ENCODE measurements at regions not wholly inside any gene's neighbourhood (a gene's known extent, or its start where the extent isn't known, plus 50 kb on each side); places are given as distances from the start of the nearest gene placed in this dataset.
"Not testable (repeated sequence)": the region's sequence is repeated elsewhere in the genome, so short reads cannot be mapped to it uniquely, and the experiment has no call there.

DNA sequence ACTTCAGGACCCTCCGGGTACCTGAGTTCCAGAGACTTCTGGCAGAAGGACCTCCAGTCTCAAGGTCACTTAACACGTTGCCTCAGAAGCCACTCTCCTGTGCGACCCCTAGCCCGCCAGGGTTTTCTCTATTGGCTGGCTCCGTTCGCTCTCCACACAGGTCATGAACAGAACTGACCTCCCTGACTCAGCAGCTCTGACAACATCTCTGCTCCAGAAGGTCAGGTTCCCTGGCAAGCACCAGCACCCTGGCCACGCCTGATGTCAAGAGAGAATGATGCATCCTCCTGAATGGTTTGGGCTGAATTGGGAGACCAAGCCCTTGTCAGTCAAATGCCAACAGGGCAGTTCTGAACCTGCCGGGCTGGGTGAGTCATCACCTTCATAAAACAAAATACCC lies 84.3 kb upstream of the TMEM45B start:
- DNase-seq = no peak

GRCh38 chr11:129732941-129733340 lies 82.7 kb upstream of the TMEM45B start:
- no peak for DNase-seq

GRCh38 chr11:129733384-129733783 lies 82.3 kb upstream of the TMEM45B start:
- no peak for DNase-seq

DNA sequence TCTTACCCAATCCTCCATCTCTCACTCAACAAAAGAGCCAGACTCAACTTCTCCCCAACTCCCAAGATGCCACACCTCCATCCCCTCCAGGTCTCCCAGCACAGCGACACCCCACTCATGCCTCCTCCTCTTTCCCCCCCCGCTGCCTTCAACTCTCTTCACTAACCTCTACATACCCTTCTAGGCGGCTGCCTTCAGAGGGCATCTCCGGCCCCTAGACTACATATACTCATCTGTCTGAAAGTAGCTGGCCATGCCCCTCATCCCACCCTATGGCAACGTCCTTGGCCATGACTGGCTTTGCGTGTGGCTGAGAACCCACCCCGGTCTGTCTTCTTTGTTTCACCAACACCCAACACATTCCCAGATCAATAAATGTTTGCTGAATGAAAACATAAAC lies 81.7 kb upstream of the TMEM45B start:
- DNase-seq = no peak

DNA sequence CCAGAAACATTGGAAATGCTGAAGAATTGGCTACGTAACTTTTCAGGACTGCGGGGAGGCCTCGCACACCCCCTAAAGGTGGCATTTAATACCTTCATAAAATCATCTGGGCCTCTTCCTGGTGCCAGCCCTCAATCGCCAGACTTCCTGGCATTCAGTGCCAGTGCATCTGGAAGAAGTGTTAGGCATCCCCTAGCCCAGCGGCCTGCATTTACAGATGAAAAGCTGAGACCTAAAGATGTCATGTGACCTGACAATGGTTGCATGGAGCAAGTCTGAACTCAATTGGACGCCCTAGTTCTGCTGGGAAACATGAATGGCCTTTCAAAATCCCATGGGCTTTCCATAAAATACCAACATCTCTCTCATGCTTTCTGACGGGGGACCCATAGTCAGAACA lies 81.0 kb upstream of the TMEM45B start:
- no peak for DNase-seq

DNA sequence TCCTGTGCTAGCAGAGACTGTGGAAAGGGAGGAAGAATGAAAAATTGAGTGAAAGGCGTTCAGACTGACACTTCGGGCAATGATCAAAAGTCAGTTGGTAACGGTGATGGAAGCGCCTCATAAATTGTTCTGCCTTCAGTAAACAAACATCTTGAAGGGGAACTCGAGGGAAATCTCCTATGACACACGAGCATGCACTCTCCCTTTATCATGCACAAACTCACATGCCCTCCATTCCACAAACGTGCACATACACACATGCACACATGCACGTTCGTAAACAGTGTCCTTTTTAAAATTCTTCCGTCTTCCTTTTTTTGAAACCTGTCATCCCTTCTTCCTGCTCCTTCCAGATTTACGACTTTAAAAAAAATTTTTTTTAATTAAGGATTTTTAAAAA lies 77.8 kb upstream of the TMEM45B start:
- DNase-seq = no peak

GRCh38 chr11:129738242-129738641 lies 77.4 kb upstream of the TMEM45B start:
- no peak for DNase-seq

DNA sequence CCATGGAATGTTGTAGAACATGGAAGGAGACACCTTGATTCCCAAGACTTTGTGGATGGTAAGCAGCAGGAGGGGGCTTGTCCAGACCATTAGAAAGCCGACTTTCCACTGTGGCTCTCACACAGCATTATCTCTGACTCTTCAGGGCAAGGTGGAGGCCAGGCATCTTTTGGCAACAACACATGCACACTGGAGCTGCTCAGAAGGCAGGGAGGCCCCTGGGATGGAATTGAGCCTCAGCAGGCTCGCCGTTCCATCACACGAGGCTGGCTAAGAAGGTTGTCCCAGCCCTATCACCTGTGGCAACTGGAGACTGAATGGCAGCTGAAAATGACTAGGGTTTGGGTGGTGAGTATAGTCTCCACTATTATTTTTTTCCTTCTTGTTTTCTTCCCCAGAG lies 76.3 kb upstream of the TMEM45B start:
- no peak for DNase-seq

GRCh38 chr11:129740125-129740719 lies 75.4 kb upstream of the TMEM45B start:
- no peak for DNase-seq

GRCh38 chr11:129743112-129743815 lies 72.4 kb upstream of the TMEM45B start:
- no peak for DNase-seq

GRCh38 chr11:129747071-129747470 lies 68.6 kb upstream of the TMEM45B start:
- no peak for DNase-seq

DNA sequence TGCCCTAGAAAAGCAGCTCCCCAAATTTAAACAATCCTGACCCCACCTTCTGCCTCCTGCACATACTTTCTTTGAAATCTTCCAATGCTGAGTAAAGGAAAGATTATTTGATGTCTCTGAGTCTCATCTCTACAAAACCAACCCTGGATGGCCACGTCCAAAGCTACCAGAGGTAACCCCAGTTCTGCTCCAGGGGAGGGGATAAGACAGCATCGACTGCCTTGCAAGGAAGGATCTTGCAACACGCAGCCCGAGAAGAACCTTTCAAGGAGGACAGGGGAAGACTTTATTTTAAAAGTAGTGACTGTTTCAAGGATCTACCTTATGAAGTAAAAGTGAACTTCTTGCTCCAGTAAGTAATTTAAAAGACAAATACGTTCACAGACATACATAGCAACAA lies 66.5 kb upstream of the TMEM45B start:
- DNase-seq = no peak

- peak; percentile 68 for DNase-seq
Measured at GRCh38 chr11:129750343-129751292, 65.0 kb upstream of the TMEM45B start.

DNA sequence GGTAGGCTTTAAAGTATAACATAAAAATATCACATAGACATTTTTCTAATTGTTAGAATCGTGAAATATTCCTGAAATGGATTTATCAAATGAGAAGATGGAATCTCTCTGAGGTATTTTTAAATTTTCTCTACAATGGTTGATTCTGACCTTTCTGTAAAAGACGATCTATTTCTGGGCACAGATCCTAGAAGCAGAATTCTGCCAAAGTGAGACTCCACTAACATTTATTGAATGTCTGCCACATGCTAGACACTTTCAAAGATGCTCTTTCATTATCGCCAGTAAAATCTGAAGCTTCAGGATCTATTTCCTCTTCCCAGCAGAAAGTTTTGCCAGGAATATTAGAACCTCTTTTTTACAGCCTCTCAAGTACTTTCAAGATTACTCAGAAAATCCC lies 64.1 kb upstream of the TMEM45B start:
- no peak for DNase-seq

- not testable (repeated sequence) for DNase-seq
Measured at GRCh38 chr11:129763569-129763968, 52.1 kb upstream of the TMEM45B start.

DNA sequence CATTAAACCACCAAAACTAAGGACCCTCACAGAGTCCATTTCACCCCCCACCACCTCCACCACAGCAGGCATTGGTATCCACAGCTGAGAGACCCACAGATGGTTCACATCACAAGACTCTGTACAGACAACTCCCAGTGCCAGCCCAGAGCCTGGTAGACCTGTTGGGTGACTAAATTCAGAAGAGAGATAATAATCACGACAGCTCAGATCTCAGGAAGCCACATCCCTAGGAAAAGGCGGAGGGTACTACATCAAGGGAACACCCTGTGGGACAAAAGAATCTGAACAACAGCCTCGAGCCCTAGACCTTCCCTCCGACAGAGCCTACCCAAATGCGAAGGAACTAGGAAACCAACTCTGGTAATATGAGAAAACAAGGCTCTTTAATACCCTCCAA lies 51.4 kb upstream of the TMEM45B start:
- DNase-seq = not testable (repeated sequence)

Data from CD4-positive, alpha-beta T cell treated with Interleukin-15 for 1 hour (primary cell).